GM19193 (cell line): ENCODE measurements at regions not wholly inside any gene's neighbourhood (a gene's known extent, or its start where the extent isn't known, plus 50 kb on each side); places are given as distances from the start of the nearest gene placed in this dataset.

ENCODE experiments used
- POLR2A ChIP-seq: IDR thresholded peaks from 4 replicates; pipeline ENCODE4 v1.6.1; 2011; ENCODE audit not compliant: insufficient read depth, insufficient read length; ENCODE audit errors: extremely low read depth

DNA sequence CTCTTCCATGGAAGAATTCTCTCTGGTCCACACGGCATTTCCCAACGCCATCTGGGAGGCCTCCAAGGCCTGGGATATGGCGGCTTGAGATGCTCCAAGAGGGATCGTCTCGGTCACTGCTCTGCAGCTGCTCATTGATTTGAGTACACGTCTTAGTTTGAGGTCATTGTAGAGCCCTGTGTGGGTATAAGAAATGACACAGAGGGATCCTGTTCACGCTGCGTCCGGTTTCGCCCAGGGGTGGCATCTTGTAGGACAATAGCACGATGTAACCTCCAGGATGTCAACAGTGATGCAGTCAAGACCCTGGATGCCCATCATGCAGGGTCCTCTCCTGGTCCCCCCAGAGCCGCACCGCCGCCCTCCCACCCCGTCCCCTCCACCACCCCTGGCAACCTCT, 564.6 kb downstream of the BRD1 start:
- TF ChIP-seq POLR2A = no peak

DNA sequence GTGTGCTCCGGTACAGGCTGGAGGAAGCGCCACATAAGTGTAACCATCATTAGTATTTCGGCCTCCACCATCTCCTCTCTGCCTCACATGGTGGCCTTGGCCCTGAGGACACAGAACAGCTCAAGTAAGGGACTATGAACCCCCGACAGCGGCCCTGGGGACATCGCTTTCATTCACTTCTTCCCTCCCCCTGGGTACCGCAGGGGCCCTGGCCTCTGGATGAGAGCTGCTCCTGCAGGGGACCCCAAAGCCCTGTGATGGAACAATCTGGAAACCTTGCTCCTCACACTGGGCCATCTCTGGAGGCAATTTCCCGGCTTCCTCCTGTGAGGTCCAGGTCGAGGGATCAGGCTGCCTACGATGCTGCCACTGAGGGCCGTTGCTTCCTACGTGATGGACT, 565.5 kb downstream of the BRD1 start:
- TF ChIP-seq POLR2A = no peak

DNA sequence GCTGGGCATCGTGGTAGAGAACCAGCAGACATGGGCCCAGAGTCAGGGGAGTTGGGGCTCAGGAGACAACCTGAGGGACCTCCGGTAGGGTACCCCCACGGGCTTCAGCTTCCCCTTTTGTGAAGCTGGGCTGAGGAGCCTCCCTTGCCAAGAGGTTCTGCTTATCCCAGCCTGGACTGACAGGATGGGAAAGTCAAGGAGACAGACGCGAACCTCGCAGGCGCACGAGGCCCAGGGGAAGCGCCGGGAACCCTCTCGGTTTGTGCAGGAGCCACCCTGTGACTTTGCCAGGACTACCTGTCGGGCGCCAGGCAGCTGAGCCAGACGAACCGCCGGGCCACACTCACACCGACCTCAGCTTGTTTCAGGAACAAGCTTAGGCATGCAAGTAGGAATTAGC, 566.1 kb downstream of the BRD1 start:
- no peak for TF ChIP-seq POLR2A

DNA sequence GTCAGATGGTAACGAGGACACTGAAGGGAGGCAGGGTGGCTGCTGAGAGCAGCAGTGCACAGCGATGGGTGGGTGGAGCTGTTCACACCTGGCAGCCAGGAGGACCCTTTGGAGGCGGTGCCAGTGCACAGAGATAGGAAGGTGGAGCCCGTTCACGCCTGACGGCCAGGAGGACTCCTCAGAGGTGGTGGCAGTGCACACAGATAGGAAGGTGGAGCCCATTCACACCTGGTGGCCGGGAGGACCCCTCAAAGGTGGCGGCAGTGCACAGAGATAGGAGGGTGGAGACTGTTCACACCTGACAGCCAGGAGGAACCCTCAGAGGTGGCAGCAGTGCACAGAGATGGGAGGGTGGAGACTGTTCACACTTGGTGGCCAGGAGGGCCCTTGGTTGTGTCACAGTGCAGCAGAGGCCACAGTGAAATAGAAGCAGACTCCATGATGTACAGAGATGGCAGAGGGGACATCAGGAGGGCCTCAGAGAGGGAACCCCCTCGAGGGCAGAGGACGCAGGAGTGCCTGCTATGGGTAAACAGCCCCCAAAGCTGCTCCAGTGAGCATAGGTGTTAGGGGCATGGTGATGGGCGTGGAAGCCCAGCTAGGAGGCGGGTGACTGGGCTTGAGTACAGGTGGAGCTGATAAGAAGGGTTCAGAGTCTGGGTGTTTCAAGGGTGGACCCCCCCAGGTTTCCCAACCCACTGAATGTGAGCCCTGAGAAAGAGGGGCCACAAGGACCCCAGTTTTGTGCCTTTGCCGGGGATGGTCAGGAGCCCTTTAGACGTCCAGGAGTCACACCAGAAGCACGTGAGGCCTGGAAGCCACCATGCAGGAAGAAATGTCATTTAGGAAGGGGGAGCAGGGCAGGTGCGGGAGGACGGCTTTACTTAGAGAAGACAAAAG, 566.7 kb downstream of the BRD1 start:
- TF ChIP-seq POLR2A = no peak

DNA sequence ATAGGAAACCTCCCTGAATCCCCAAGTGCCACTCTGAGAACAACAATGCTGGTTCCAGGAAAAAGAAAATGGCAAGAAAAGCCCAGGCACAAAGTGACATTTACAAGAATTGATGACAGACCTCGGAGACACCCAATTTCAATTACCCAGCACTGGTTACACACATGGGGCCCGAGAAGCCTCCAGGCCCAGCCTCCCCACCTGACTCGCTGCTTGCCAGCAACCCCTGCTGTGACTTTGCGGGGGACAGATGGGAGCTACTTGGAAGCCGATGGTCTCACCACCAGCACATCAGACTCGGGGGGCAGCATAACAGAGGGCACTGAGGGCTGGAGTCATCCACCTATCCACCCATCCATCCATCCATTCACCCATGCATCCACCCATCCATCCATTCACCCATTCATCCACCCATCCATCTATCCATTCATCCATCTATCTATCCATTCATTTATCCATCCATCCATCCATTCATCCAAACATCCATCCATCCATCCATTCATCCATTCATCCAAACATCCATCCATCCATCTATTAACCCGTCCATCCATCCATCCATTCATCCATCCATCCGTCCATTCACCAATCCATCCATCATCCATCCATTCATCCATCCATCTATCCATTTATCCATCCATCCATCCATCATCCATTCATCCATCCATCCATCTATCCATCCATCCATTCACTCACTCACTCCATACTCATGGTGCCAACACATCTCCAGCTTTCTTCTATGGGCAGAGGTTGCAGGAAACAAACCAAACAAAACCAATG, 567.6 kb downstream of the BRD1 start:
- no peak for TF ChIP-seq POLR2A

DNA sequence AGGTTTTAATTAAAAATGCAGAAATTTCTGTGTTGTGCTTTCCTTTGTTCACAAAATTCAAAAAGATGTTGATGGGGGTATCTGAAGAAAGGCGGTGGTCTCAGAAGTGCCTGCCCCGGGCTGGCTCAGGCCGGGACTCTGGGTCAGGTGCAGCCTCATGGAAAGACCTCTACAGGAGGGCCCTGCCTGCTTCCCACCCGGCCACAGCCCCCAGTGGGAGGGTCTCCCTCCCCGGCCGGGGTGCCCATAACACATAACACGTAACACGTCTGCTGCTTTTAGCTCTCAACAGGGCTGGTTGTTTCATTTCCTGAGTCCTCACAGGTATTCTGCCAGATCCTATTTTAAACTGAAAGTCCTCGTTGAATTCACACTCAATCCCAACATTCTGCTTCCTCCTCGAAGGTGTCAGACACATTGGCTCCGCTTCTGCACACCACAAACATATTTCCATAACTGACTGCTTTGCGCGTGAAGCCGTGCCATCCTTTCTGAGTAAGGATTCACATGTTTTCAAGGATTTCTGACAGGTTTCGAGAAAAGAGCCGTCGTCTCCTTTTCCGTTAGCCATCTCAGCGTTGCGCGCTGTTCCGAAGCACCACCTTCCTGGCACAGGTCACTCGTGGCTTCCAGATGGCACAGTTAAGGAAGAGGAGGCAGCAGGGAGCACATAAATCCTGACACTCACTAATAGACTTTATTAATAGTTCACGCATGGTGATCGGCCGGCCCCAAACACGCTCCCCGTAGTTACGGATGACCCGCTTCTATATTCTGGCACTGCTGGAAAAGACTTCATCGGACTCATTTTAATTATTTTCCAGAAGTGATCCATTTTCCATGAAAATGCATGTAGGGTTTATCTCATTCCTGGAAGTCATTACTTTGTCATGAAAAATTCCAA, 569.3 kb downstream of the BRD1 start:
- no peak for TF ChIP-seq POLR2A

DNA sequence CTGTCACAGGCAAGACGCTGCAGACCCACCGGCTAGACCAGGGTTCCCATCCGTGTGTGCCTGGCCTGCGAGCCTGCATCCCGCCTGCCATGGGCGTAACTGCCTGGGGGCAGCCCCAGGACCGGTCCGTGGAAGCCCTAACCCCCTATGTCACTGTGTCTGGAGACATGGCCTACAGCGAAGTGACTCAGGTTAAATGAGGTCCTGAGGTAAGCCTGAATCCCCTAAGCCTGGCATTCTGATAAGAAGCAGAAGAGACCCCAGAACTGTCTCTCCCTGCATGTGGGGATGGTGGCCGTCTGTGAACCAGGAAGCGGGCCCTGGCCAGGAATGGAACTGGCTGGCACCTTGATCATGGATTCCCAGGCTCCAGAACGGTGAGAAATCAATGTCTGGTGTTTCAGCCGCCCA, 570.1 kb downstream of the BRD1 start:
- no peak for TF ChIP-seq POLR2A

DNA sequence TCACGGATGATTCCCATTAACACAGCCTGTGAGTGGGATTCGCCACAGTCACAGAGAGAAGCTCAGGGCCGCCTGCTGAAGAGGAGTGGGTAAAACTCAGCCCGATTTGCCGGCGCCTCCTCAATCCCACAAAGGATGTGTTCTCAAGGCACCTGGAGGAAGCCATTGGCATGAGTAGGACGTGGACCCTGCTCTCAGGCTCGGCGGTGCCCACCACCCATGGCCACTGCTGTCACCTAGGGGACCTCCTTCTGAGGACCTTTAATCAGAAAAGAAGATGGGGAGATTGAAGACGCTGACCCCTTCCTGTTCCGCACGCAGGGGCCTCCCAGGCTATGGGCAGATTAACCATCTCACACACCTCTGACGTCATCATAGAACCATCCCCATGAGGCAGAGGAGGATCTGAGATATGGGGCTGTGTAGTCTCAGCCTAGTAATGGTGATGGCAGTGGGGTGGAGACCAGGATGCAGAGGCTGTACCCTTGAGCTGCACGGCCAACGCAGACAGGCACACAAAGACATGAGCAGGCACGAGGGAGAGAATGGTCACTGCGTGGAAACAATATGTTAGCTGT, 571.8 kb downstream of the BRD1 start:
- no peak for TF ChIP-seq POLR2A

DNA sequence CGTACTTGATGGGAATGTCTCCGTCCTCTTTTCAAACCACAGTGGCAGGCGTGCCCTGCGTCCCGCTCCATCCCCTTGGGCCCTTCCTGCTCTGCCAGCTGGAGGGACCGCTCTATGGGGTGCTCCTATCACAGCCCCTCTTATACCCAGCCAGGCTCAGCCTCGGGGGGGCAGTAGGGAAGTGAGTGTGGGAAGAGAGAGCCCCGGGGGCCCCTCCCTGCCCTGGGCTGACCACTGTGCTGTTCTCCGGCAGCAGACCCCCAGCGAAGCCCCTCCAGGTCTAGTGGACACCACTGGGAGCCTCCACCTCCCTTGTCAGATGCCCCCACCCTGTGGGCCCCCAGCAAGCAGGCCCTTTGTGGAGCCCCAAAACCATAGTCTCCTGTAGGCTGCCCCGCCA, 572.5 kb downstream of the BRD1 start:
- no peak for TF ChIP-seq POLR2A

DNA sequence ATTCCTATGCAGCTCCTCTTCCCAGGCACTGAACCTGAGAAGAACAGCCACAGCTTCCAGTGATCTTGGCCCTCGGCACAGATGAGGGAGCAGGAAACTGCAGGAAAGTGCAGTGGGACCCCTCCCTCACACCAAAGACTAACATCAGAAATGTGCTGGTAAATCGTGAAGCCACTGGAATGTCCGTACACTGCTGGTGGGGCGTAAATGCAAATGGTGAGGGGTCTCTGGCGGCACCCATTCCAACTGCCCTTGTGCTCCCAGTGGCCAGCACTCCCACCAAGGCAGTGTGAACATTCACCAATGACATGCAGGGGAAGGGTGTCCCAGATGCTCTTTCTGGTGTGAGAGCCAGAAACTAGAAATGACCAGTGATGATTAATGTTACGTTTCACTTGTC, 574.0 kb downstream of the BRD1 start:
- no peak for TF ChIP-seq POLR2A

DNA sequence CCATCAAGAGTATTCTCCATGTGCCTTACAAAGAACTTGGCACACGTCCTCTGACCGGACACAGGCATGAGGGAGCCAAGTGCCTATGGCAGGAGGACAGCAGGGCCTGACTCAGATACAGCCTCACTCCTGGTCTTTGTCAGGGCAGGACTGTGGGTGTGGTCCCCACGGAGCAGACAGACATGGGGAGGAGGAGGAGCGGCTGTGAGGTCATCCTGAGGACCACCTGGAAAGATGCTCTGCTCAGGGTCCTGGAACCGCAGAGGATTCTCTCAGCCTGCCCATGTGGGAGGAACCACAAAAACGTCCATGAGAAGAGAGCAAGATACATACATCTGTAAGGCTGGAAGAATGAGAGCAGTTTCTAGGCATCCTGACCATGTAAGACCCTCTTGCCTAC, 576.3 kb downstream of the BRD1 start:
- TF ChIP-seq POLR2A = no peak

DNA sequence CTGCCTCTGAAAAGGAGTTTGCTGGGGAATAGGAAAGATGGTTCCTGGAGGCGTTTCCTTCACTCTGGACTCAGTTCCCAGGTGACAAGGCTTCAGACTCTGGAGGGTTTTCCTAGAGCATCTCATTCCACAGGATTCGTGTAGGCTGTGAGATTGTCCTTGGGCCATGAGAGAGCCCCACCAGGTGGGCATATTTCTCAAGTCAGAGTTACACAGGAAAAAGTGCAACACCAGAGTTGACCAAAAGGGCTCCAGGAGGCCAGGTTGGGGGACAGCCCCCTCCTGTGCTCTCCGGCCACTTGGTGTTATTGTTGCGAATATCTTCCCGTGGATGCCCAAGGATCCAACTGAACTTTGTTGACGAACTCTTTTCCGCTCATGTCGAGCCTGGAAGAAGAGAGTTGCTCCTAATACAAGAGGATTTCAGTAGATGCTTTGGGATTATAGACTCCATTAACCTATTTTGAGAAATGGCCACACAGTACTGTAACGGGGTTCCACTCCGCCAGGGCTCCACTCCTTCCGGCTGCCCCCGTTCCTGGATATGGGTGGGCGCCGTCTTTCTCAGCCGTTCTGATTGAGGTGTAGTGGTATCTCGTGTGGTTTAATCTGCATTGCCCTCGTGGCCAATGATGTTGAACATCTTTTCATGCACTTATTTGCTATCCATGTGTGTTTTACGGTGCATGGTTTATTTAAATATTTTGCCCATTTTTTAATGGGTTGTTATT, 580.3 kb downstream of the BRD1 start:
- no peak for TF ChIP-seq POLR2A

DNA sequence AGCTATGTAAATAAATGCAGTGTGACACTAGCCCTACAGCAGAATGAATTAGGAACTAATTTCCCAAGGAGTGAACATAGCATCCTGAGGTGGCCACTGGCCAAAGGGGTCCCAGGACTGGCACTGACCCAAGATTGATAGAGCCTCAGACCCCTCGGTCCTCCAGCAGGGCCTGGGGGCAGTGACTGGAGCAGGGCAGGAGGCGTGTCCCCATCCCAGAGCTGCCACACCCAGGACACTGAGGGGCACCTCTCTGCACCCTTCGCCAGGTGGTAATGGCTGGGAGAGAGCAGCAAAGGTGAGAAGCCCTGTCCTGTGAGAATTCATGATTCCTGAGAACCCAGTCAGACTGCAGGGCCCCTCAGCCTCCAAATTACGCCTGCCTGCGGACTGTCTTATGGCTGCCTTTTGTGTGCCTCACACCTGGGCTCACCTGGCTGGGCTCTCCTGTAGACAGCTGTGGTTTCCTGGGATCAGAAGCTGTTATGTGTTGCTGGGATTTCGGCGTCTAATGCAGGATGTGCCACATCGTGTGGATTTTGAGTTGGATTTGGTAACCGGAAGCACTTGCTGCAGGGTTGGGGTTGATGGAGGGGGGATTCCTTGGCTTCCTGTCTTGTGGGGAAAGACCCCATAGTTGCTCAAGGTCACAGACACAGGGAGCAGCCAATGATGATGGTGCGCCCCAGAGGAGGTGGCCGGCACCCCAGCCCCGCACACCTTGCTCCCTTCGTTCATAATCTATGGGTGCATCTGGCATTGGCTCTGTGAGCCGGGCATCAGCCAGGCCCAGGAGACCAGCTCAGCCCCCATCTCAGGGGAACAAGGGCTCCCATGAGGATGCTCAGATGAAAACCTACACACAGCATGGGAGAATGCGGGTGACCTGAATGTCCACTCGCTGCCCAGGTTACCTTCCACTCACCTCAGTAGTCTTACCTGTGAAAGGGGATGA, 582.9 kb downstream of the BRD1 start:
- TF ChIP-seq POLR2A = no peak
